GM12878 (cell line): ENCODE measurements at regions not wholly inside any gene's neighbourhood (a gene's known extent, or its start where the extent isn't known, plus 50 kb on each side); places are given as distances from the start of the nearest gene placed in this dataset.

Experiments
- ATAC-seq: fragments of 200-7000 bp; cut with Tn5 transposase; 3 replicates; pipeline ENCODE4 v1.9.1; 2020; ENCODE audit warnings: mild to moderate bottlenecking, moderate library complexity
- BruUV-seq: library from RNA; stranded (reverse); fragments of 400-500 nt; replicated peaks from 2 replicates; lab custom pipeline; 2021; lab: Mats Ljungman, UMichigan
- CTCF ChIA-PET: fragments of 300-600 bp; sonication (Branson Sonifier 250); formaldehyde crosslinking; extraction: SDS; loops from one replicate; lab custom pipeline; 2021; ENCODE audit warnings: inconsistent platforms; lab: Yijun Ruan, JAX
- POLR2A ChIA-PET: fragments of 350-600 bp; formaldehyde crosslinking; extraction: SDS; loops from one replicate; lab custom pipeline; 2021; ENCODE audit warnings: inconsistent platforms; lab: Charles Lee
- RAD21 ChIA-PET: fragments of 300-600 bp; sonication (Branson Sonifier 250); formaldehyde crosslinking; loops from one replicate; lab custom pipeline; 2023; ENCODE audit warnings: antibody characterized with exemption; ENCODE audit not compliant: unreplicated experiment; lab: Charles Lee
- SMC1A ChIA-PET: fragments of 300-600 bp; sonication (Branson Sonifier 250); formaldehyde crosslinking; loops from one replicate; lab custom pipeline; 2023; ENCODE audit not compliant: unreplicated experiment, uncharacterized antibody; lab: Charles Lee
- DNase-seq: peaks from one replicate; pipeline ENCODE4 v3.0.0-alpha.2; 2011; ENCODE audit warnings: low read depth, low spot score
- FAIRE-seq: peaks from 3 replicates; lab custom pipeline; 2011; peaks lifted over from hg19 to GRCh38; lab: Jason Lieb, UNC
- H2AFZ ChIP-seq: 2 replicates; pipeline ENCODE4 v1.6.0; 2011; ENCODE audit warnings: low read depth, low read length, control low read depth; ENCODE audit not compliant: control insufficient read depth
- H3K27ac ChIP-seq: 2 replicates; pipeline ENCODE4 v1.5.1; 2011; ENCODE audit warnings: control low read depth; ENCODE audit not compliant: control insufficient read depth, insufficient read depth
- H3K27me3 ChIP-seq, 2 experiments: replicated peaks in 1 of 2; 2 replicates each; pipeline versions ENCODE4 v1.6.0 to v1.6.1; 2011; ENCODE audit warnings: low read length in 1 of 2; ENCODE audit not compliant: control insufficient read depth in 2 of 2, insufficient read depth in 2 of 2
- H3K36me3 ChIP-seq, 2 experiments: 2 replicates each; pipeline ENCODE4 v1.5.1; 2011; ENCODE audit warnings: low read length in 1 of 2; ENCODE audit not compliant: control insufficient read depth in 2 of 2, insufficient read depth in 2 of 2
- H3K4me1 ChIP-seq: 2 replicates; pipeline ENCODE4 v1.6.1; 2011; ENCODE audit warnings: mild to moderate bottlenecking, low read length, moderate library complexity, mixed read lengths; ENCODE audit not compliant: control insufficient read depth, insufficient read depth
- H3K4me2 ChIP-seq: 2 replicates; pipeline ENCODE4 v1.6.0; 2011; ENCODE audit warnings: control low read depth; ENCODE audit not compliant: control insufficient read depth, insufficient read depth
- H3K4me3 ChIP-seq: fragments of 200-600 bp; sonication (generic); 2 replicates; pipeline ENCODE4 v1.5.1; 2016
- H3K79me2 ChIP-seq: 2 replicates; pipeline ENCODE4 v1.6.0; 2011; ENCODE audit warnings: low read length; ENCODE audit not compliant: control insufficient read depth, insufficient read depth
- H3K9ac ChIP-seq: 2 replicates; pipeline ENCODE4 v1.8.0; 2011; ENCODE audit warnings: low read length, control low read depth, mixed read lengths; ENCODE audit not compliant: control insufficient read depth, insufficient read depth
- H3K9me3 ChIP-seq: replicated peaks from 3 replicates; pipeline ENCODE4 v1.5.1; 2011; ENCODE audit warnings: mild to moderate bottlenecking, low read length; ENCODE audit not compliant: control insufficient read depth, insufficient read depth
- H4K20me1 ChIP-seq: 2 replicates; pipeline ENCODE4 v1.6.0; 2011; ENCODE audit not compliant: control insufficient read depth, insufficient read depth
- ASH2L ChIP-seq: fragments of 300-600, 200-600 bp; sonication (generic); IDR thresholded peaks from 2 replicates; pipeline ENCODE4 v1.6.1; 2017; ENCODE audit warnings: low read depth, mild to moderate bottlenecking, borderline replicate concordance
- EZH2 ChIP-seq: IDR thresholded peaks from 2 replicates; pipeline ENCODE4 v1.6.1; 2012; ENCODE audit warnings: low read depth, mild to moderate bottlenecking, control low read depth, inconsistent platforms, low read length, borderline replicate concordance; ENCODE audit not compliant: control insufficient read depth
- FOXK2 ChIP-seq: fragments of 450-650 bp; IDR thresholded peaks from 2 replicates; pipeline ENCODE4 v1.6.1; 2017; ENCODE audit warnings: mild to moderate bottlenecking, moderate library complexity
- MEF2A ChIP-seq: IDR thresholded peaks from 2 replicates; pipeline ENCODE4 v1.6.1; 2011; ENCODE audit warnings: low read depth, mild to moderate bottlenecking, low read length, moderate library complexity; ENCODE audit not compliant: insufficient read depth
- MTA3 ChIP-seq: IDR thresholded peaks from 2 replicates; pipeline ENCODE4 v1.6.1; 2012; ENCODE audit warnings: low read length, inconsistent platforms, borderline replicate concordance
- MXI1 ChIP-seq: fragments of 150-350 bp; IDR thresholded peaks from 2 replicates; pipeline ENCODE4 v1.6.1; 2011; ENCODE audit warnings: low read depth, mild to moderate bottlenecking, inconsistent platforms, low read length, improper control_type of control experiment
- MYB ChIP-seq: fragments of 150-350 bp; IDR thresholded peaks from 2 replicates; pipeline ENCODE4 v1.6.1; 2014; ENCODE audit warnings: mild to moderate bottlenecking, low read depth, low read length, borderline replicate concordance
- PML ChIP-seq: IDR thresholded peaks from 2 replicates; pipeline ENCODE4 v1.6.1; 2012; ENCODE audit warnings: low read length, inconsistent platforms
- PRDM15 ChIP-seq: fragments of 450-650 bp; formaldehyde crosslinking; IDR thresholded peaks from 2 replicates; pipeline ENCODE4 v1.4.0; 2020; ENCODE audit warnings: mild to moderate bottlenecking, moderate library complexity
- RAD51 ChIP-seq: fragments of 450-650 bp; IDR thresholded peaks from 2 replicates; pipeline ENCODE4 v1.6.1; 2016; ENCODE audit warnings: moderate library complexity, mild to moderate bottlenecking, inconsistent platforms
- RUNX3 ChIP-seq: IDR thresholded peaks from 2 replicates; pipeline ENCODE4 v1.6.1; 2012; ENCODE audit warnings: low read length, inconsistent platforms
- SP1 ChIP-seq: IDR thresholded peaks from one replicate; pipeline ENCODE4 v1.6.1; 2011; ENCODE audit warnings: low read depth, low read length
- SPI1 ChIP-seq: IDR thresholded peaks from 2 replicates; pipeline ENCODE4 v1.6.1; 2011; ENCODE audit warnings: low read depth, mild to moderate bottlenecking, low read length, moderate library complexity, borderline replicate concordance; ENCODE audit not compliant: insufficient read depth
- SREBF2 ChIP-seq: IDR thresholded peaks from 2 replicates; pipeline ENCODE4 v1.6.1; 2012; ENCODE audit warnings: mild to moderate bottlenecking, low read length
- STAT3 ChIP-seq: IDR thresholded peaks from 2 replicates; pipeline ENCODE4 v1.6.1; 2011; ENCODE audit warnings: low read depth, low read length, improper control_type of control experiment
- USF1 ChIP-seq: IDR thresholded peaks from 2 replicates; pipeline ENCODE4 v1.6.1; 2011; ENCODE audit warnings: borderline replicate concordance, low read depth, mild to moderate bottlenecking, moderate library complexity, mixed read lengths, low read length; ENCODE audit not compliant: insufficient read depth; ENCODE audit errors: extremely low read length
- ZNF687 ChIP-seq: fragments of 450-650 bp; IDR thresholded peaks from 2 replicates; pipeline ENCODE4 v1.6.1; 2017; ENCODE audit warnings: mild to moderate bottlenecking, moderate library complexity
- WGBS: methylation state at CpG from one replicate; pipeline ENCODE4 v1.1.6; 2016; ENCODE audit warnings: low lambda C conversion rate; ENCODE audit not compliant: insufficient replicate concordance, insufficient coverage; ENCODE audit errors: missing lambda C conversion rate; 5-methylcytosine and 5-hydroxymethylcytosine counted together
- in situ Hi-C: fragments of 300-500 bp; cut with MboI; formaldehyde crosslinking; loops from 9 replicates; pipeline ENCODE4 v1.14.3; 2018; ENCODE audit warnings: mixed read lengths
- intact Hi-C: fragments of 100-400 bp; cut with micrococcal nuclease; formaldehyde crosslinking; loops from one replicate; pipeline ENCODE4 v1.14.2; 2022; ENCODE audit not compliant: unreplicated experiment

GRCh38 chr7:112610636-112611035 lies 129.8 kb downstream of the LSMEM1 start:
- no peaks in the 10 kb centered on the region for H3K36me3 ChIP-seq
- no peaks in the 10 kb centered on the region for H3K27me3 ChIP-seq
- FAIRE-seq, result no peak
- H3K9ac ChIP-seq, result no peak overlapping the region
- H3K9me3 ChIP-seq, result no peaks in the 10 kb centered on the region
- H3K4me3 ChIP-seq, result no peak overlapping the region
- H2AFZ ChIP-seq, result no peak overlapping the region
- CTCF ChIA-PET, result no interaction called here
- H4K20me1 ChIP-seq, result no peaks in the 10 kb centered on the region
- no peak for ATAC-seq
- in situ Hi-C loops, result no loop called here
- SMC1A ChIA-PET, result interaction anchor here (0.7 kb wide), 1 partner anchor 10 kb away, joined by 3 read pairs; no protein-coding TSS in a partner anchor
- RAD21 ChIA-PET, result no interaction called here
- no peaks in the 10 kb centered on the region for H3K79me2 ChIP-seq
- intact Hi-C loops, result no loop called here
- no peak for DNase-seq
- 0% methylated on average over 1 of the region's 1 CpG for WGBS
- H3K4me1 ChIP-seq, result no peaks in the 10 kb centered on the region
- H3K4me2 ChIP-seq, result no peak overlapping the region
- POLR2A ChIA-PET, result no interaction called here
- BruUV-seq, result no TSS peak
- no peak overlapping the region for H3K27ac ChIP-seq
- TF ChIP-seq STAT3, result no peak
- no peak for TF ChIP-seq PML
- TF ChIP-seq ZNF687, result no peak
- no peak for TF ChIP-seq MXI1
- no peak for TF ChIP-seq FOXK2
- no peak for TF ChIP-seq ASH2L
- no peak for TF ChIP-seq SP1
- no peak for TF ChIP-seq MYB
- TF ChIP-seq RAD51, result no peak
- no peak for TF ChIP-seq MTA3
- no peak for TF ChIP-seq SREBF2
- TF ChIP-seq RUNX3, result no peak
- TF ChIP-seq EZH2, result no peak
- no peak for TF ChIP-seq SPI1
- TF ChIP-seq MEF2A, result no peak
- TF ChIP-seq USF1, result no peak
- no peak for TF ChIP-seq PRDM15 (CRISPR knock-in tag)
